Stomach (tissue), 4 donors: ENCODE measurements at regions not wholly inside any gene's neighbourhood (a gene's known extent, or its start where the extent isn't known, plus 50 kb on each side); places are given as distances from the start of the nearest gene placed in this dataset.

Experiments
- EP300 ChIP-seq: sonication (generic); formaldehyde crosslinking; IDR thresholded peaks from one replicate; pipeline ENCODE4 v1.6.1; 2017; ENCODE audit warnings: antibody characterized with exemption
- POLR2A ChIP-seq, 4 donors: fragments of 450-650 bp; IDR thresholded peaks; one replicate each; pipeline ENCODE4 v1.6.1; 2016; ENCODE audit warnings: antibody characterized with exemption in 4 of 4, control low read depth in 2 of 4, mild to moderate bottlenecking in 1 of 4, moderate library complexity in 1 of 4
- TF ChIP-seq, protein P1 (sequence below), 7 experiments: fragments of 450-650 bp in 4 of 7; fragments of 200-600 bp in 3 of 7; sonication (generic) in 3 of 7; IDR thresholded peaks; one replicate each; pipeline ENCODE4 v1.5.1; 2016 to 2019; ENCODE audit warnings: antibody characterized with exemption in 7 of 7, control low read depth in 2 of 7, mild to moderate bottlenecking in 1 of 7

DNA sequence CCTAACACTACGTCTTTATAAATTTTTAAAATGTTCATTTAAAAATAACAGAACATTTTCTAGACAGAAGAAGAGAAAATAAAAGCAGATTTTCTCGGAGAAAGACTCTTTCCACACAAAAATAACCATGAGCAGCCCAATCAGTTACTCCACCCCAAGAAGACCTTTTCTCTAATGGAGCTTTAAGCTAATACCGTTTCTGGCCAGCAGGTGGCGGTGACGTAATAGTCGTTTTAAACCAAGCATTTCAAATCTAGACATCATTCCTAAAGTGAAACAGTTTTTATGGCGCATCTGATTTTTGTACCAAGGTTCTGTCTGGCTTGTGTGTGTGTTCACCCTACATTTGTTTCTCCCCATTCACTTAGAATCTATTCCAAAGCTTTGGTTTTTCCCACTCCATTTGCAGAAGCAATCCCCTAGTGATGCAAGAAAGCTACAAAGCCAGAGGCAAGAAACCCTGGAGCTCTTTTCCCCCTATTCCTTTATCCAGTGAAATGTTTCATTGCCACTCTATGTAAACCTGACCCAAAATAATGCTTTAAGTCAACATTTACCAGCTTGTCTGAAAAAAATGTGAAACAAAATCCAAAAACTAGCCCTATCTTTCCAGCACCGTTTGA lies 336.7 kb upstream of the IGF1R start:
- TF ChIP-seq POLR2A (IDR thresholded peaks at IDR 0.05) (no peak), EP300 (no peak)
- TF ChIP-seq, protein P1, sequence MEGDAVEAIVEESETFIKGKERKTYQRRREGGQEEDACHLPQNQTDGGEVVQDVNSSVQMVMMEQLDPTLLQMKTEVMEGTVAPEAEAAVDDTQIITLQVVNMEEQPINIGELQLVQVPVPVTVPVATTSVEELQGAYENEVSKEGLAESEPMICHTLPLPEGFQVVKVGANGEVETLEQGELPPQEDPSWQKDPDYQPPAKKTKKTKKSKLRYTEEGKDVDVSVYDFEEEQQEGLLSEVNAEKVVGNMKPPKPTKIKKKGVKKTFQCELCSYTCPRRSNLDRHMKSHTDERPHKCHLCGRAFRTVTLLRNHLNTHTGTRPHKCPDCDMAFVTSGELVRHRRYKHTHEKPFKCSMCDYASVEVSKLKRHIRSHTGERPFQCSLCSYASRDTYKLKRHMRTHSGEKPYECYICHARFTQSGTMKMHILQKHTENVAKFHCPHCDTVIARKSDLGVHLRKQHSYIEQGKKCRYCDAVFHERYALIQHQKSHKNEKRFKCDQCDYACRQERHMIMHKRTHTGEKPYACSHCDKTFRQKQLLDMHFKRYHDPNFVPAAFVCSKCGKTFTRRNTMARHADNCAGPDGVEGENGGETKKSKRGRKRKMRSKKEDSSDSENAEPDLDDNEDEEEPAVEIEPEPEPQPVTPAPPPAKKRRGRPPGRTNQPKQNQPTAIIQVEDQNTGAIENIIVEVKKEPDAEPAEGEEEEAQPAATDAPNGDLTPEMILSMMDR (IDR thresholded peaks at IDR 0.05): peak in 6 of 7 experiments; percentile 31 to 86 (median 80)
